ES-I3 (cell line): ENCODE measurements at regions not wholly inside any gene's neighbourhood (a gene's known extent, or its start where the extent isn't known, plus 50 kb on each side); places are given as distances from the start of the nearest gene placed in this dataset.

Experiments used
- H3K36me3 ChIP-seq: 2 replicates; pipeline ENCODE4 v1.6.1; 2013; ENCODE audit warnings: mild to moderate bottlenecking, low read length, control low read depth, moderate library complexity; ENCODE audit not compliant: insufficient read depth
- H3K4me1 ChIP-seq: 2 replicates; pipeline ENCODE4 v1.6.1; 2013; ENCODE audit warnings: mild to moderate bottlenecking, control low read depth, low read length; ENCODE audit not compliant: insufficient read depth
- H3K9ac ChIP-seq: 2 replicates; pipeline ENCODE4 v1.6.1; 2013; ENCODE audit warnings: low read depth, mild to moderate bottlenecking, low read length, moderate library complexity
- H3K9me3 ChIP-seq: 2 replicates; pipeline ENCODE4 v1.6.1; 2013; ENCODE audit warnings: mild to moderate bottlenecking, low read length, moderate library complexity; ENCODE audit not compliant: control insufficient read depth, insufficient read depth

GRCh38 chr11:116642481-116642880 is 130.3 kb downstream of the BUD13 start:
- Histone ChIP-seq H3K36me3 (no peaks in the 10 kb centered on the region), H3K9ac (no peak overlapping the region), H3K4me1 (no peaks in the 10 kb centered on the region), H3K9me3 (no peaks in the 10 kb centered on the region)

DNA sequence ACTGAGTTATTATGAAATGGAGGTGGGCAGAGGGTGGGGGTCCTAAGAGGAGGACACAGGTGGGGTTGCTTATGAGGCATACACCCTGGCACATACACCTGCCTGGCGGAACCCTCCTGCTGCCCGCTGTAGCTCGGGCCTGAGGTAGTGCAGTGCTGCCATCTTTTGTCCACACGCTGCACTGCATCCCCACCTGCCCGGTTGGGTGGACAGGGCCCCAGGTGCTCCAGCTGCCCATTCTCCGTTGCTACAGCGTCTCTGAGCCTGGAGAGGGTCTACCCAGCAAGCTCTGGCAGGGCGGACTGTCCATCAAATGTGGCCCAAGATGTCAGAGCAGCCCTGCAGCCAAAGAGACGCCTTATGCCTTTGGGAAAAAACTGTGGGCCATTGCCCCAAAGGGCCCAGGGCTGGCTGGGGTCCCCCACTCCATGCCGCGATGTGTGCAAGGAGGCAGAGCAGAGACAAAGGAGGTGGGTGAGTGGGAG is 131.2 kb downstream of the BUD13 start:
- Histone ChIP-seq H3K9me3 (no peaks in the 10 kb centered on the region), H3K36me3 (no peaks in the 10 kb centered on the region), H3K9ac (no peak overlapping the region), H3K4me1 (no peaks in the 10 kb centered on the region)

GRCh38 chr11:116640641-116641402 is 132.0 kb downstream of the BUD13 start:
- Histone ChIP-seq H3K36me3 (no peaks in the 10 kb centered on the region), H3K9ac (no peak overlapping the region), H3K4me1 (no peaks in the 10 kb centered on the region), H3K9me3 (no peaks in the 10 kb centered on the region)

- H3K9ac ChIP-seq = no peak overlapping the region
- H3K9me3 ChIP-seq = no peaks in the 10 kb centered on the region
- no peaks in the 10 kb centered on the region for H3K4me1 ChIP-seq
- H3K36me3 ChIP-seq = no peaks in the 10 kb centered on the region
Measured at GRCh38 chr11:116638463-116638862, 134.3 kb downstream of the BUD13 start.

DNA sequence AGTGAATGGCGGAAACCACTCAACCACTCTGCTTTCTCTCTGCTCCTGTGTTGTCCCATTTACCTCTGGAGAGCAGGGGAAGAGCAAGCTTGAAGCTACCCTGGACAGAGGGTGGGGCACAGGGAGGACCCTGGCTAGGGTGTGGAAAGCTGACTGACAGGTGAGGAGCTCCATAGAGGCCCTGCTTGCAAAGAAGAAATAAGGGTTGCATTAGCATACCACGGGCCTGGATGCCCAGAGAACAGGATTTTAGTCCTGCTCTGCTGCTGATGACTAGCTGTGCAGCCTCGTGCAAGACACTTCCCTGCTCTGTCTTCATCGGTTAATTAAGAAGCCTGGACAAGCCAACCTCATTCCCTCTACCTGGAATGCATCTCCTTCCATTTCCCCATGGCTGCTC is 135.0 kb downstream of the BUD13 start:
- H3K9me3 ChIP-seq = no peaks in the 10 kb centered on the region

GRCh38 chr11:116636341-116636929 is 136.4 kb downstream of the BUD13 start:
- Histone ChIP-seq H3K36me3 (no peaks in the 10 kb centered on the region), H3K4me1 (no peaks in the 10 kb centered on the region), H3K9ac (no peak overlapping the region), H3K9me3 (no peaks in the 10 kb centered on the region)

More for the DNA sequence above, 135.0 kb downstream of the BUD13 start:
- no peaks in the 10 kb centered on the region for H3K36me3 ChIP-seq
- no peak overlapping the region for H3K9ac ChIP-seq
- H3K4me1 ChIP-seq = no peaks in the 10 kb centered on the region

GRCh38 chr11:116631201-116631600 is 141.6 kb downstream of the BUD13 start:
- Histone ChIP-seq H3K9me3 (peaks cover 3% of the 10 kb centered on the region; the same call in 1 of the 2 replicates), H3K9ac (no peak overlapping the region), H3K4me1 (no peaks in the 10 kb centered on the region), H3K36me3 (no peaks in the 10 kb centered on the region)

DNA sequence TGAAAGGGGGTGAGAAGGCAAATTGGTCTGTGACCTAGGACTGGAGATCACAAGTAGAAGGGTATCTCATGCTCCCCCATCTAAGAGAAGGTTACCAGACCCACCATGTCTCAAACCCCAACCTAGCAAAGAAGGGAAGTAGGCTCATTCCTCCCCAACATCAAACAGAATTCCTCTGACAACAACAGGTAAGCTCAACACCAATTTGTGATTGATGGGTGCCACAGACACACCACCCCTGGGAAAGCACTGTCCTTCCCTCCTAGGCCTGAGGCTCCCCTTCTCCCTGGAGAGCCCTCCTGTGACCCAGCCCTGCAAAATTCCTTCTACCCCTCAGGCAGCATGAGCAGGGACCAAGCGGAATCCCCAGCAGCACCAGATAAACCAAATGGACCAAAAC is 154.3 kb downstream of the BUD13 start:
- Histone ChIP-seq H3K9ac (no peak overlapping the region), H3K4me1 (no peaks in the 10 kb centered on the region)

DNA sequence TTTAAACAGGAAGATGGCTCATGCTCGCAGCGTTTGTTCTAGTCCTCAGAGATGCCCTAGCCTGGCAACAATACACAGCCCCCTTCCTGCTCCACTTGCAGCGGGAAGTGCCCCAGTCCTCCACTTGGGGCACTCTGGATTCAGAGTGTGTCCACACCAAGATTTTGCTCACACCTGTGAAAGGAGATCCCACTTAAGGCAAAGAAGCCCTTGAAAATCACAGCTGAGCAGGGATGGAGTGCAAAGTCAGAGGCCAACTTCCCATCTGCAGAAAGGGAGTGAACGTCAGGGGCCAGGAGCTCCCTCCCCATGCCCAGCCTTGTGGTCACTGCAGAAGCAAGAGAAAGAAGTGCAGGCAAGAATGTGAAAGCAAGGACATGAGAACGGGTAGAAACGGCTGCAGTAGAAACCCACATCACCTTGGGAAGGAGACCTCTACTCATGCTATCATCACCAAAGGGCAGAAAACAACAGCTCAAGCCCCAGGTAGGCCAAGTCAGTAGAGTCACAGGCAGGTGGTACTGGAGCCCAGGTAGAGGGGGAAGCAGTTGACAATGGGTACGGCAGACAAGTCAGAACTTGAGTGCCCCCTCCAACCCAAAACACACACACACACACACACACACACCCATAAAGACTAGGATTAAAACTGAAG is 157.4 kb downstream of the BUD13 start:
- Histone ChIP-seq H3K36me3 (no peaks in the 10 kb centered on the region), H3K4me1 (no peaks in the 10 kb centered on the region), H3K9me3 (no peaks in the 10 kb centered on the region), H3K9ac (no peak overlapping the region)

More for the DNA sequence above, 154.3 kb downstream of the BUD13 start:
- Histone ChIP-seq H3K9me3 (no peaks in the 10 kb centered on the region), H3K36me3 (no peaks in the 10 kb centered on the region)

- no peak overlapping the region for H3K9ac ChIP-seq
- H3K36me3 ChIP-seq = no peaks in the 10 kb centered on the region
- H3K4me1 ChIP-seq = no peaks in the 10 kb centered on the region
- no peaks in the 10 kb centered on the region for H3K9me3 ChIP-seq
Measured at GRCh38 chr11:116614306-116615210, 158.2 kb downstream of the BUD13 start.

GRCh38 chr11:116613206-116613875 is 159.4 kb downstream of the BUD13 start:
- Histone ChIP-seq H3K36me3 (no peaks in the 10 kb centered on the region), H3K4me1 (no peaks in the 10 kb centered on the region), H3K9ac (no peak overlapping the region), H3K9me3 (no peaks in the 10 kb centered on the region)

- H3K4me1 ChIP-seq = no peaks in the 10 kb centered on the region
Measured at GRCh38 chr11:116611998-116612620, 160.7 kb downstream of the BUD13 start.

DNA sequence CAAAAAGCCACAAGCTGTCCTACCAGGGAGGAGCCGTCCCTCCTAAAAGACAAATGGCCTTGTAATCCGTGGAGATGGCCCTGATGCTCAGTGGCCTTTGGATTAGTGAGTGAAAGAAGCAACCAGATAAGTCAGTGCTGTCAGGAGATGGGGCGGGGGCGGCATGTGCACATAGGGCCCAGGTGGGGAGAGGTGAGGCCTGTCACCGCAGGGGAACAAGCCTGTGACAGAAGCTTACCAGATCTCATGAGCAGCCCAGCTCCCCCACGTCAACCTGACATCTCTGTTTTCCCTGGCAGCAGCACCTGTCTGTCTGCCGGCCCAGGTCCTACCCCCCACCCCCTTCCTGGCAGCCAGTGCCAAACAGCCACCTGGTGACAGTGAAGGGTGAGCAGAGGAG is 162.6 kb downstream of the BUD13 start:
- Histone ChIP-seq H3K9me3 (no peaks in the 10 kb centered on the region), H3K9ac (no peak overlapping the region), H3K36me3 (no peaks in the 10 kb centered on the region), H3K4me1 (no peaks in the 10 kb centered on the region)

More at GRCh38 chr11:116611998-116612620, 160.7 kb downstream of the BUD13 start:
- Histone ChIP-seq H3K36me3 (no peaks in the 10 kb centered on the region), H3K9ac (no peak overlapping the region), H3K9me3 (no peaks in the 10 kb centered on the region)
